Dermis microvascular lymphatic vessel endothelial cell (primary cell): ENCODE measurements at regions not wholly inside any gene's neighbourhood (a gene's known extent, or its start where the extent isn't known, plus 50 kb on each side); places are given as distances from the start of the nearest gene placed in this dataset.
A peak's percentile ranks its signal among the peaks of the same experiment; 100 is the strongest.
"Not testable (repeated sequence)": the region's sequence is repeated elsewhere in the genome, so short reads cannot be mapped to it uniquely, and the experiment has no call there.

Source experiments
- DNase-seq, 2 donors: peaks; one replicate each; pipeline versions ENCODE4 v3.0.0 to v3.0.0-alpha.2; 2010; ENCODE audit warnings: low read depth in 2 of 2

GRCh38 chr10:71112138-71112785, 100.1 kb upstream of the UNC5B start:
- DNase-seq = peak in 1 of 2 donors; percentile 24

GRCh38 chr10:71116426-71116825, 95.9 kb upstream of the UNC5B start:
- no peak for DNase-seq

GRCh38 chr10:71117589-71117988, 94.8 kb upstream of the UNC5B start:
- DNase-seq = not testable (repeated sequence)

GRCh38 chr10:71123023-71123422, 89.3 kb upstream of the UNC5B start:
- DNase-seq = no peak

GRCh38 chr10:71124921-71125748, 87.2 kb upstream of the UNC5B start:
- DNase-seq = no peak

GRCh38 chr10:71125749-71126107, 86.6 kb upstream of the UNC5B start:
- no peak for DNase-seq

GRCh38 chr10:71126432-71126831, 85.9 kb upstream of the UNC5B start:
- no peak for DNase-seq

GRCh38 chr10:71127104-71127503, 85.3 kb upstream of the UNC5B start:
- no peak for DNase-seq

GRCh38 chr10:71127773-71128172, 84.6 kb upstream of the UNC5B start:
- DNase-seq = no peak

GRCh38 chr10:71128311-71128980, 83.9 kb upstream of the UNC5B start:
- no peak for DNase-seq

- no peak for DNase-seq
Observed at GRCh38 chr10:71131096-71131495, 81.3 kb upstream of the UNC5B start.

- no peak for DNase-seq
Observed at GRCh38 chr10:71131508-71132088, 80.8 kb upstream of the UNC5B start.

- peak in 1 of 2 donors; percentile 7 for DNase-seq
Observed at GRCh38 chr10:71132321-71132810, 80.0 kb upstream of the UNC5B start.

GRCh38 chr10:71133710-71134686, 78.4 kb upstream of the UNC5B start:
- no peak for DNase-seq

GRCh38 chr10:71134732-71135211, 77.6 kb upstream of the UNC5B start:
- no peak for DNase-seq

- no peak for DNase-seq
Observed at GRCh38 chr10:71135236-71135635, 77.1 kb upstream of the UNC5B start.

GRCh38 chr10:71136036-71136721, 76.2 kb upstream of the UNC5B start:
- no peak for DNase-seq

GRCh38 chr10:71137701-71138100, 74.7 kb upstream of the UNC5B start:
- DNase-seq = no peak

GRCh38 chr10:71138166-71138830, 74.1 kb upstream of the UNC5B start:
- no peak for DNase-seq

- no peak for DNase-seq
Observed at GRCh38 chr10:71141528-71141927, 70.8 kb upstream of the UNC5B start.
